HepG2 (cell line): ENCODE measurements at regions not wholly inside any gene's neighbourhood (a gene's known extent, or its start where the extent isn't known, plus 50 kb on each side); places are given as distances from the start of the nearest gene placed in this dataset.

Experiments
- ATAC-seq: fragments of 200-7000 bp; cut with Tn5 transposase; 3 replicates; pipeline ENCODE4 v1.9.1; 2020; ENCODE audit warnings: mild to moderate bottlenecking, moderate library complexity
- BruUV-seq: library from RNA; stranded (reverse); fragments of 400-500 nt; replicated peaks from 2 replicates; lab custom pipeline; 2021; lab: Mats Ljungman, UMichigan
- CTCF ChIA-PET: fragments of 300-600 bp; formaldehyde crosslinking; extraction: SDS; loops from one replicate; lab custom pipeline; 2021; ENCODE audit warnings: low total read pairs, inconsistent platforms, low intra/inter-chr PET ratio; lab: Yijun Ruan, JAX
- POLR2A ChIA-PET: fragments of 350-600 bp; sonication (Branson Sonifier 250); formaldehyde crosslinking; loops from one replicate; lab custom pipeline; 2020; ENCODE audit warnings: antibody characterized with exemption, inconsistent platforms; lab: Yijun Ruan, JAX
- DNase-seq: peaks from one replicate; pipeline ENCODE4 v3.0.0-alpha.2; 2015; ENCODE audit warnings: low spot score
- FAIRE-seq: peaks from 3 replicates; lab custom pipeline; 2011; peaks lifted over from hg19 to GRCh38; lab: Jason Lieb, UNC
- H2AFZ ChIP-seq: one replicate; pipeline ENCODE4 v1.6.1; 2011; ENCODE audit warnings: low read length, inconsistent platforms
- H3K27ac ChIP-seq: fragments of 300-600 bp; 3 replicates; pipeline ENCODE4 v1.8.0; 2011; ENCODE audit warnings: mixed run types, mild to moderate bottlenecking, mixed read lengths, low read length, inconsistent platforms; ENCODE audit not compliant: insufficient read depth; ENCODE audit errors: extremely low read length
- H3K27me3 ChIP-seq, 2 experiments: fragments of 200-600 bp in 1 of 2; 2 replicates in 1 of 2; 3 replicates in 1 of 2; pipeline versions ENCODE4 v1.6.0 to v1.8.0; 2011; ENCODE audit warnings: low read length in 2 of 2, mild to moderate bottlenecking in 2 of 2, moderate library complexity in 2 of 2, inconsistent platforms in 1 of 2; ENCODE audit not compliant: insufficient read depth in 2 of 2, control insufficient read depth in 1 of 2
- H3K36me3 ChIP-seq, 2 experiments: fragments of 200-600 bp in 1 of 2; replicated peaks in 1 of 2; 2 replicates in 1 of 2; 3 replicates in 1 of 2; pipeline versions ENCODE4 v1.5.1 to v1.8.0; 2011; ENCODE audit warnings: low read length in 2 of 2, inconsistent platforms in 1 of 2; ENCODE audit not compliant: insufficient read depth in 2 of 2, control insufficient read depth in 1 of 2
- H3K4me1 ChIP-seq: 2 replicates; pipeline ENCODE4 v1.5.1; 2012; ENCODE audit warnings: low read length, inconsistent platforms; ENCODE audit not compliant: insufficient read depth
- H3K4me2 ChIP-seq: 2 replicates; pipeline ENCODE4 v1.6.0; 2011; ENCODE audit warnings: low read depth, low read length, inconsistent platforms
- H3K4me3 ChIP-seq, 3 experiments: fragments of 200-600 bp in 1 of 3; sonication (generic), shearing (Covaris generic) in 1 of 3; replicated peaks in 1 of 3; 2 replicates each; pipeline ENCODE4 v1.5.1; 2011 to 2016; ENCODE audit warnings: low read length in 3 of 3, inconsistent platforms in 2 of 3, low read depth in 2 of 3, mild to moderate bottlenecking in 2 of 3, control low read depth in 1 of 3, mixed read lengths in 1 of 3; ENCODE audit not compliant: insufficient read depth in 1 of 3
- H3K79me2 ChIP-seq: one replicate; pipeline ENCODE4 v1.6.1; 2011; ENCODE audit warnings: low read length, inconsistent platforms; ENCODE audit not compliant: insufficient read depth
- H3K9ac ChIP-seq: 2 replicates; pipeline ENCODE4 v1.6.0; 2011; ENCODE audit warnings: mild to moderate bottlenecking, low read depth, low read length, inconsistent platforms; ENCODE audit not compliant: insufficient read depth
- H3K9me3 ChIP-seq: 2 replicates; pipeline ENCODE4 v1.5.1; 2012; ENCODE audit warnings: mild to moderate bottlenecking, low read length
- H4K20me1 ChIP-seq: 2 replicates; pipeline ENCODE4 v1.6.0; 2011; ENCODE audit warnings: inconsistent platforms, mild to moderate bottlenecking, low read length, moderate library complexity; ENCODE audit not compliant: insufficient read depth
- MEIS1 ChIP-seq: sonication (generic); formaldehyde crosslinking; IDR thresholded peaks from 2 replicates; pipeline ENCODE4 v1.9.0; 2021; ENCODE audit warnings: mild to moderate bottlenecking, missing genetic modification reagents, moderate library complexity, borderline replicate concordance
- ONECUT2 ChIP-seq: sonication (generic); formaldehyde crosslinking; IDR thresholded peaks from 2 replicates; pipeline ENCODE4 v1.4.0; 2020; ENCODE audit warnings: missing genetic modification reagents
- PAX8 ChIP-seq: sonication (generic); formaldehyde crosslinking; IDR thresholded peaks from 2 replicates; pipeline ENCODE4 v1.8.0; 2022; ENCODE audit warnings: mild to moderate bottlenecking, missing genetic modification reagents, borderline replicate concordance
- TEAD2 ChIP-seq: sonication (generic); formaldehyde crosslinking; IDR thresholded peaks from 2 replicates; pipeline ENCODE4 v1.9.0; 2021; ENCODE audit warnings: missing genetic modification reagents
- TSC22D2 ChIP-seq: sonication (generic); formaldehyde crosslinking; IDR thresholded peaks from 2 replicates; pipeline ENCODE4 v1.5.1; 2020; ENCODE audit warnings: missing genetic modification reagents, mild to moderate bottlenecking, borderline replicate concordance
- ZBTB8A ChIP-seq: sonication (generic); formaldehyde crosslinking; IDR thresholded peaks from 2 replicates; pipeline ENCODE4 v1.4.0; 2020; ENCODE audit warnings: mild to moderate bottlenecking, low read depth, missing genetic modification reagents, borderline replicate concordance
- ZKSCAN1 ChIP-seq: fragments of 150-350 bp; IDR thresholded peaks from 2 replicates; pipeline ENCODE4 v1.6.1; 2014; ENCODE audit warnings: low read length
- ZNF30 ChIP-seq: sonication (generic); formaldehyde crosslinking; IDR thresholded peaks from 2 replicates; pipeline ENCODE4 v1.5.0; 2020; ENCODE audit warnings: mild to moderate bottlenecking, missing genetic modification reagents
- ZNF580 ChIP-seq: IDR thresholded peaks from 2 replicates; pipeline ENCODE4 v1.6.1; 2016; ENCODE audit warnings: low read depth, borderline replicate concordance
- ZNF607 ChIP-seq: sonication (generic); formaldehyde crosslinking; IDR thresholded peaks from 2 replicates; pipeline ENCODE4 v1.5.1; 2020; ENCODE audit warnings: missing genetic modification reagents, mild to moderate bottlenecking, borderline replicate concordance
- ZNF724P ChIP-seq: sonication (generic); formaldehyde crosslinking; IDR thresholded peaks from 2 replicates; pipeline ENCODE4 v1.8.0; 2022; ENCODE audit warnings: missing genetic modification reagents, borderline replicate concordance
- WGBS: methylation state at CpG from one replicate; pipeline ENCODE4 v1.1.6; 2017; ENCODE audit warnings: low lambda C conversion rate; 5-methylcytosine and 5-hydroxymethylcytosine counted together
- in situ Hi-C: cut with HindIII; loops from 2 replicates; pipeline ENCODE4 v1.10.0; 2017; ENCODE audit warnings: low pct_unique_long_range_greater_than_20kb; ENCODE audit not compliant: extremely low pct_ligation_motif_present
- intact Hi-C: fragments of 100-400 bp; cut with micrococcal nuclease; formaldehyde crosslinking; loops from one replicate; pipeline ENCODE4 v1.10.0; 2022; ENCODE audit not compliant: unreplicated experiment

DNA sequence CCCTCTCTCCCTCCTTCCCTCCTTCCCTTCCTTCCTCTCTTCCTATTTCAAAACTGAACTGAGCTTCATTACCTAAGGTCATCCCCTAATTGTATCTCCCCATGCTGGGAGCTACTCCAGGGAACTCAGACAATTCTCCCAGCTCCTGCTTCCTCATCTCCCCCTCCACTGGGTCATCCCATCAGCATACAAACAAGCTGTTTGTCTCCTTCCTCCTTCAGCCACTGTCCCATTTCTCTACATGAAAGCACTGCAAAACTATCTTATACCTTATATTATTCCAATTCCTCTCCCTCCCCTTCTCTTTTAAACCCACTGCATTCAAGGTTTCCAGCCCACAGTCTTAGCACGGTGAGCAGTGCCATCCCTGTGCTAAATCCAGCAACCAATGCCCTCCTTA, 262.4 kb downstream of the AGTPBP1 start:
- Histone ChIP-seq H2AFZ (no peak overlapping the region), H3K79me2 (no peaks in the 10 kb centered on the region), H4K20me1 (no peaks in the 10 kb centered on the region), H3K27ac (no peak overlapping the region), H3K4me1 (no peaks in the 10 kb centered on the region), H3K9me3 (peaks cover 5% of the 10 kb centered on the region; the same call in 1 of the 2 replicates), H3K4me3 (no peak overlapping the region), H3K9ac (no peak overlapping the region), H3K27me3 (peaks cover 0 to 5% of the 10 kb centered on the region in 2 experiments; a peak in 2 of 5 replicates), H3K4me2 (no peak overlapping the region), H3K36me3 (no peaks in the 10 kb centered on the region)
- DNase-seq (no peak), FAIRE-seq (no peak), ATAC-seq (no peak)
- CTCF ChIA-PET, result no interaction called here
- no peak for TF ChIP-seq ZNF580 (CRISPR knock-in tag)
- no peak for TF ChIP-seq ZKSCAN1
- no peak for TF ChIP-seq TSC22D2
- TF ChIP-seq ZNF30, result no peak
- no peak for TF ChIP-seq ZNF724P (CRISPR knock-in tag)
- no peak for TF ChIP-seq PAX8 (CRISPR knock-in tag)
- TF ChIP-seq ZNF607, result no peak
- TF ChIP-seq TEAD2, result no peak
- TF ChIP-seq ZBTB8A (CRISPR knock-in tag), result no peak
- TF ChIP-seq ONECUT2 (CRISPR knock-in tag), result no peak
- no peak for TF ChIP-seq MEIS1 (CRISPR knock-in tag)
- in situ Hi-C loops, result no loop called here
- intact Hi-C loops, result no loop called here
- POLR2A ChIA-PET, result no interaction called here
- 0% methylated on average over 1 of the region's 1 CpG for WGBS
- no TSS peak for BruUV-seq
